Neural cell (in vitro differentiated cells): ENCODE measurements at regions not wholly inside any gene's neighbourhood (a gene's known extent, or its start where the extent isn't known, plus 50 kb on each side); places are given as distances from the start of the nearest gene placed in this dataset.

ENCODE experiments used
- H2AFZ ChIP-seq: fragments of 200-600, 300-800 bp; sonication (generic), shearing (Covaris generic); 2 replicates; pipeline ENCODE4 v1.6.0; 2014; ENCODE audit warnings: low read depth, mild to moderate bottlenecking, antibody characterized with exemption, low read length, moderate library complexity
- H3F3A ChIP-seq: fragments of 200-600 bp; shearing (Covaris generic); 2 replicates; pipeline ENCODE4 v1.6.1; 2016; ENCODE audit warnings: mild to moderate bottlenecking, moderate library complexity, mixed read lengths, antibody characterized with exemption, low read length; ENCODE audit not compliant: insufficient read depth, poor library complexity, severe bottlenecking
- H3K27ac ChIP-seq: fragments of 200-600, 300-800 bp; sonication (generic), shearing (Covaris generic); 2 replicates; pipeline ENCODE4 v1.5.1; 2014; ENCODE audit warnings: mild to moderate bottlenecking, low read length, moderate library complexity
- H3K27me3 ChIP-seq: fragments of 300-800, 200-600 bp; sonication (generic), shearing (Covaris generic); 2 replicates; pipeline ENCODE4 v1.6.0; 2014; ENCODE audit warnings: mild to moderate bottlenecking, low read depth, low read length, moderate library complexity; ENCODE audit not compliant: insufficient read depth
- H3K36me3 ChIP-seq: fragments of 300-800, 200-600 bp; sonication (generic), shearing (Covaris generic); 2 replicates; pipeline ENCODE4 v1.5.1; 2014; ENCODE audit warnings: mild to moderate bottlenecking, antibody characterized with exemption, low read length, moderate library complexity; ENCODE audit not compliant: insufficient read depth
- H3K4me2 ChIP-seq: fragments of 300-800, 200-600 bp; sonication (generic), shearing (Covaris generic); 2 replicates; pipeline ENCODE4 v1.6.0; 2014; ENCODE audit warnings: mild to moderate bottlenecking, low read length
- H3K4me3 ChIP-seq: fragments of 300-800, 200-600 bp; sonication (generic), shearing (Covaris generic); 2 replicates; pipeline ENCODE4 v1.5.1; 2014; ENCODE audit warnings: mild to moderate bottlenecking, low read length, moderate library complexity
- H3K79me2 ChIP-seq: fragments of 200-600 bp; shearing (Covaris generic); replicated peaks from 2 replicates; pipeline ENCODE4 v1.6.0; 2014; ENCODE audit warnings: mild to moderate bottlenecking, low read length, moderate library complexity; ENCODE audit not compliant: insufficient read depth
- H3K9ac ChIP-seq: fragments of 300-800, 200-600 bp; sonication (generic), shearing (Covaris generic); 2 replicates; pipeline ENCODE4 v1.6.1; 2016; ENCODE audit warnings: mild to moderate bottlenecking, low read length, mixed read lengths
- H3K9me2 ChIP-seq: fragments of 200-600 bp; shearing (Covaris generic); 2 replicates; pipeline ENCODE4 v1.6.1; 2016; ENCODE audit warnings: mild to moderate bottlenecking, low read length, mixed read lengths; ENCODE audit not compliant: insufficient read depth
- H3K9me3 ChIP-seq: fragments of 200-600, 300-800 bp; sonication (generic), shearing (Covaris generic); 2 replicates; pipeline ENCODE4 v1.6.1; 2016; ENCODE audit warnings: mild to moderate bottlenecking, mixed run types, low read length, moderate library complexity, mixed read lengths
- H4K20me1 ChIP-seq: fragments of 200-600 bp; shearing (Covaris generic); 2 replicates; pipeline ENCODE4 v1.6.1; 2016; ENCODE audit warnings: mild to moderate bottlenecking, mixed run types; ENCODE audit not compliant: insufficient read depth
- CTCF ChIP-seq: fragments of 450-650 bp; IDR thresholded peaks from 2 replicates; pipeline ENCODE4 v1.5.1; 2014; ENCODE audit warnings: antibody characterized with exemption, mild to moderate bottlenecking, moderate library complexity; ENCODE audit not compliant: poor library complexity, severe bottlenecking
- EP300 ChIP-seq: fragments of 450-650 bp; conservative IDR thresholded peaks from 2 replicates; pipeline ENCODE4 v1.6.1; 2014; ENCODE audit warnings: antibody characterized with exemption, mild to moderate bottlenecking, moderate library complexity; ENCODE audit not compliant: poor library complexity, severe bottlenecking
- EZH2 ChIP-seq: fragments of 200-600, 300-800 bp; shearing (Covaris generic), sonication (generic); IDR thresholded peaks from 2 replicates; pipeline ENCODE4 v1.6.1; 2014; ENCODE audit warnings: antibody characterized with exemption, low read length, borderline replicate concordance, mild to moderate bottlenecking; ENCODE audit not compliant: insufficient read depth, poor library complexity, severe bottlenecking
- MXI1 ChIP-seq: fragments of 450-650 bp; conservative IDR thresholded peaks from 2 replicates; pipeline ENCODE4 v1.6.1; 2014; ENCODE audit warnings: antibody characterized with exemption, mild to moderate bottlenecking; ENCODE audit not compliant: poor library complexity, severe bottlenecking
- POLR2AphosphoS5 ChIP-seq: IDR thresholded peaks from 2 replicates; pipeline ENCODE4 v1.6.1; 2012
- RAD21 ChIP-seq: fragments of 450-650 bp; conservative IDR thresholded peaks from 2 replicates; pipeline ENCODE4 v1.6.1; 2014; ENCODE audit warnings: antibody characterized with exemption, mild to moderate bottlenecking, moderate library complexity
- REST ChIP-seq: IDR thresholded peaks from 2 replicates; pipeline ENCODE4 v1.6.1; 2012; ENCODE audit warnings: borderline replicate concordance
- SMC3 ChIP-seq: fragments of 450-650 bp; conservative IDR thresholded peaks from 2 replicates; pipeline ENCODE4 v1.6.1; 2014; ENCODE audit warnings: antibody characterized with exemption, mild to moderate bottlenecking, moderate library complexity; ENCODE audit not compliant: poor library complexity
- TAF1 ChIP-seq: IDR thresholded peaks from 2 replicates; pipeline ENCODE4 v1.6.1; 2012; ENCODE audit warnings: low read depth

- TF ChIP-seq REST (no peak), SMC3 (no peak), EZH2 (no peak)
These were observed 271.8 kb downstream of the ALG10 start (continued) for GRCh38 chr12:34294137-34294536.

GRCh38 chr12:34294671-34295365 lies 272.5 kb downstream of the ALG10 start:
- Histone ChIP-seq H3K4me2 (no peak overlapping the region), H3K27ac (no peak overlapping the region), H3K4me3 (no peak overlapping the region), H3K79me2 (no peaks in the 10 kb centered on the region), H3K9ac (no peak overlapping the region), H3F3A (no peaks in the 10 kb centered on the region), H3K9me3 (peaks cover 28% of the 10 kb centered on the region), H4K20me1 (no peaks in the 10 kb centered on the region), H3K36me3 (no peaks in the 10 kb centered on the region), H3K9me2 (no peaks in the 10 kb centered on the region), H2AFZ (no peak overlapping the region), H3K27me3 (no peaks in the 10 kb centered on the region)
- no peak for TF ChIP-seq POLR2AphosphoS5
- no peak for TF ChIP-seq RAD21
- TF ChIP-seq TAF1 = no peak
- TF ChIP-seq EZH2 = no peak
- no peak for TF ChIP-seq MXI1
- TF ChIP-seq CTCF = no peak
- TF ChIP-seq REST = no peak
- no peak for TF ChIP-seq EP300
- TF ChIP-seq SMC3 = no peak
